HG02588 (cell line): ENCODE measurements at regions not wholly inside any gene's neighbourhood (a gene's known extent, or its start where the extent isn't known, plus 50 kb on each side); places are given as distances from the start of the nearest gene placed in this dataset.

ENCODE experiments used
- ATAC-seq: cut with Tn5 transposase; IDR thresholded peaks from one replicate; pipeline ENCODE4 v1.9.1; 2021; ENCODE audit warnings: mild to moderate bottlenecking, moderate library complexity; ENCODE audit not compliant: unreplicated experiment

- ATAC-seq = no peak
Observed at GRCh38 chr7:136807598-136807997, 60.9 kb upstream of the CHRM2 start.

GRCh38 chr7:136803028-136803427, 65.4 kb upstream of the CHRM2 start:
- no peak for ATAC-seq

GRCh38 chr7:136783934-136784333, 84.5 kb upstream of the CHRM2 start:
- no peak for ATAC-seq

- no peak for ATAC-seq
Observed at GRCh38 chr7:136741941-136742340, 126.5 kb upstream of the CHRM2 start.

- ATAC-seq = no peak
Observed at GRCh38 chr7:136728945-136729344, 139.5 kb upstream of the CHRM2 start.

- no peak for ATAC-seq
Observed at GRCh38 chr7:136726460-136726859, 142.0 kb upstream of the CHRM2 start.

- ATAC-seq = no peak
Observed at GRCh38 chr7:136717910-136718557, 150.4 kb upstream of the CHRM2 start.

GRCh38 chr7:136714062-136714461, 154.4 kb upstream of the CHRM2 start:
- ATAC-seq = no peak

GRCh38 chr7:136710751-136711150, 157.7 kb upstream of the CHRM2 start:
- no peak for ATAC-seq

GRCh38 chr7:136709876-136710275, 158.6 kb upstream of the CHRM2 start:
- no peak for ATAC-seq

GRCh38 chr7:136702913-136703312, 165.5 kb upstream of the CHRM2 start:
- no peak for ATAC-seq

GRCh38 chr7:136698977-136699376, 169.5 kb upstream of the CHRM2 start:
- no peak for ATAC-seq

GRCh38 chr7:136698231-136698630, 170.2 kb upstream of the CHRM2 start:
- ATAC-seq = no peak

GRCh38 chr7:136697271-136697670, 171.2 kb upstream of the CHRM2 start:
- no peak for ATAC-seq

GRCh38 chr7:136693166-136694119, 175.0 kb upstream of the CHRM2 start:
- no peak for ATAC-seq

- no peak for ATAC-seq
Observed at GRCh38 chr7:136692221-136692620, 176.2 kb upstream of the CHRM2 start.

GRCh38 chr7:136688601-136689000, 179.9 kb upstream of the CHRM2 start:
- no peak for ATAC-seq

GRCh38 chr7:136687693-136688322, 180.6 kb upstream of the CHRM2 start:
- no peak for ATAC-seq

GRCh38 chr7:136685501-136686173, 182.8 kb upstream of the CHRM2 start:
- ATAC-seq = no peak

GRCh38 chr7:136677471-136678365, 190.7 kb upstream of the CHRM2 start:
- ATAC-seq = no peak
